Lower leg skin (tissue), 3 donors: ENCODE measurements at regions not wholly inside any gene's neighbourhood (a gene's known extent, or its start where the extent isn't known, plus 50 kb on each side); places are given as distances from the start of the nearest gene placed in this dataset.

Experiments
- POLR2A ChIP-seq, 2 donors: fragments of 450-650 bp; IDR thresholded peaks; one replicate each; pipeline ENCODE4 v1.6.1; 2016 to 2017; ENCODE audit warnings: antibody characterized with exemption in 2 of 2, mild to moderate bottlenecking in 1 of 2, moderate library complexity in 1 of 2
- TF ChIP-seq, protein P1 (sequence below), 3 donors: fragments of 450-650 bp; IDR thresholded peaks; one replicate each; pipeline ENCODE4 v1.5.1; 2016; ENCODE audit warnings: antibody characterized with exemption in 3 of 3, mild to moderate bottlenecking in 3 of 3, moderate library complexity in 2 of 3

- TF ChIP-seq, protein P1, sequence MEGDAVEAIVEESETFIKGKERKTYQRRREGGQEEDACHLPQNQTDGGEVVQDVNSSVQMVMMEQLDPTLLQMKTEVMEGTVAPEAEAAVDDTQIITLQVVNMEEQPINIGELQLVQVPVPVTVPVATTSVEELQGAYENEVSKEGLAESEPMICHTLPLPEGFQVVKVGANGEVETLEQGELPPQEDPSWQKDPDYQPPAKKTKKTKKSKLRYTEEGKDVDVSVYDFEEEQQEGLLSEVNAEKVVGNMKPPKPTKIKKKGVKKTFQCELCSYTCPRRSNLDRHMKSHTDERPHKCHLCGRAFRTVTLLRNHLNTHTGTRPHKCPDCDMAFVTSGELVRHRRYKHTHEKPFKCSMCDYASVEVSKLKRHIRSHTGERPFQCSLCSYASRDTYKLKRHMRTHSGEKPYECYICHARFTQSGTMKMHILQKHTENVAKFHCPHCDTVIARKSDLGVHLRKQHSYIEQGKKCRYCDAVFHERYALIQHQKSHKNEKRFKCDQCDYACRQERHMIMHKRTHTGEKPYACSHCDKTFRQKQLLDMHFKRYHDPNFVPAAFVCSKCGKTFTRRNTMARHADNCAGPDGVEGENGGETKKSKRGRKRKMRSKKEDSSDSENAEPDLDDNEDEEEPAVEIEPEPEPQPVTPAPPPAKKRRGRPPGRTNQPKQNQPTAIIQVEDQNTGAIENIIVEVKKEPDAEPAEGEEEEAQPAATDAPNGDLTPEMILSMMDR (IDR thresholded peaks at IDR 0.05): no peak
- no peak for TF ChIP-seq POLR2A (IDR thresholded peaks at IDR 0.05)
These were observed 60.4 kb upstream of the TNP1 start for GRCh38 chr2:216920143-216920876.
